Vagina (tissue), 2 donors: ENCODE measurements at regions not wholly inside any gene's neighbourhood (a gene's known extent, or its start where the extent isn't known, plus 50 kb on each side); places are given as distances from the start of the nearest gene placed in this dataset.

Experiments used
- DNase-seq, 2 donors: peaks; one replicate each; pipeline ENCODE4 v3.0.0-alpha.2; 2017; ENCODE audit errors: extremely low spot score in 2 of 2
- H3K27ac ChIP-seq: fragments of 200-600 bp; sonication (generic); one replicate; pipeline ENCODE4 v1.5.1; 2019
- H3K27me3 ChIP-seq: fragments of 200-600 bp; sonication (generic); one replicate; pipeline ENCODE4 v1.5.1; 2019
- H3K36me3 ChIP-seq, 2 donors: fragments of 200-600 bp; sonication (generic); one replicate each; pipeline ENCODE4 v1.5.1; 2017 to 2019
- H3K4me1 ChIP-seq: fragments of 200-600 bp; sonication (generic); one replicate; pipeline ENCODE4 v1.5.1; 2019
- H3K4me3 ChIP-seq, 2 donors: fragments of 200-600 bp; sonication (generic); 1 replicate in 1 of 2; 2 replicates in 1 of 2; pipeline ENCODE4 v1.5.1; 2016 to 2019
- H3K9me3 ChIP-seq: fragments of 200-600 bp; sonication (generic); one replicate; pipeline ENCODE4 v1.5.1; 2019
- POLR2A ChIP-seq, 2 donors: fragments of 450-650 bp; IDR thresholded peaks; one replicate each; pipeline ENCODE4 v1.6.1; 2017; ENCODE audit warnings: antibody characterized with exemption in 2 of 2, mild to moderate bottlenecking in 2 of 2, moderate library complexity in 2 of 2
- POLR2AphosphoS5 ChIP-seq, 2 donors: sonication (generic); formaldehyde crosslinking; IDR thresholded peaks; one replicate each; pipeline ENCODE4 v1.9.0; 2017; ENCODE audit warnings: antibody characterized with exemption in 2 of 2, mild to moderate bottlenecking in 2 of 2, low read depth in 1 of 2; ENCODE audit not compliant: insufficient read depth in 1 of 2
- intact Hi-C: fragments of 100-400 bp; cut with DNase I; formaldehyde crosslinking; loops from one replicate; pipeline ENCODE4 v1.15.1; 2023
- TF ChIP-seq, protein P1 (sequence below), 3 experiments: fragments of 450-650 bp in 2 of 3; fragments of 200-600 bp in 1 of 3; sonication (generic) in 1 of 3; IDR thresholded peaks; one replicate each; pipeline ENCODE4 v1.5.1; 2017 to 2019; ENCODE audit warnings: antibody characterized with exemption in 3 of 3, mild to moderate bottlenecking in 2 of 3, moderate library complexity in 2 of 3

DNA sequence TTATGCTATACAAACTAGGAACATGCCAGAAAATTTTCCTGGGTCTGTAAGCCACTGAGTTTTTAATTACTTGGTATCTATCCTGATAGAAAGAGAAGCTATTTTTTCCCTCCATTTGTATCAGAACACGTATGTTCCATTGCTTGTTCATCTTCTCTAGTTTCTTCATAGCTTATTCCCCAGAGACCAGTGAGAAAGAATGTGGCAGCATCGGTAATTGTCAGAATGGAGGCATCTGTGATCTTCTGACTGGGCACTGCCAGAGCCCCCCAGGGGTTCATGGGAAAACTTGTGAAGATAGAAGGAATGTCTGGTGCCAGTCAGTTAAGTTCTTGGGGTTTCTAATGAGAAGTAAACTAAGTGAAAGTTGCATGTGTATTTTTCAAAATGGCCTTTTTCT, 720.2 kb upstream of the GOLIM4 start:
- Histone ChIP-seq H3K4me1 (no peaks in the 10 kb centered on the region), H3K27me3 (no peaks in the 10 kb centered on the region), H3K9me3 (no peaks in the 10 kb centered on the region), H3K36me3 (no peaks in the 10 kb centered on the region), H3K27ac (no peak overlapping the region), H3K4me3 (no peak overlapping the region)
- TF ChIP-seq, protein P1, sequence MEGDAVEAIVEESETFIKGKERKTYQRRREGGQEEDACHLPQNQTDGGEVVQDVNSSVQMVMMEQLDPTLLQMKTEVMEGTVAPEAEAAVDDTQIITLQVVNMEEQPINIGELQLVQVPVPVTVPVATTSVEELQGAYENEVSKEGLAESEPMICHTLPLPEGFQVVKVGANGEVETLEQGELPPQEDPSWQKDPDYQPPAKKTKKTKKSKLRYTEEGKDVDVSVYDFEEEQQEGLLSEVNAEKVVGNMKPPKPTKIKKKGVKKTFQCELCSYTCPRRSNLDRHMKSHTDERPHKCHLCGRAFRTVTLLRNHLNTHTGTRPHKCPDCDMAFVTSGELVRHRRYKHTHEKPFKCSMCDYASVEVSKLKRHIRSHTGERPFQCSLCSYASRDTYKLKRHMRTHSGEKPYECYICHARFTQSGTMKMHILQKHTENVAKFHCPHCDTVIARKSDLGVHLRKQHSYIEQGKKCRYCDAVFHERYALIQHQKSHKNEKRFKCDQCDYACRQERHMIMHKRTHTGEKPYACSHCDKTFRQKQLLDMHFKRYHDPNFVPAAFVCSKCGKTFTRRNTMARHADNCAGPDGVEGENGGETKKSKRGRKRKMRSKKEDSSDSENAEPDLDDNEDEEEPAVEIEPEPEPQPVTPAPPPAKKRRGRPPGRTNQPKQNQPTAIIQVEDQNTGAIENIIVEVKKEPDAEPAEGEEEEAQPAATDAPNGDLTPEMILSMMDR (IDR thresholded peaks at IDR 0.05) = no peak
- TF ChIP-seq POLR2A (IDR thresholded peaks at IDR 0.05) (no peak), POLR2AphosphoS5 (IDR thresholded peaks at IDR 0.05; ENCODE audit: insufficient read depth in 1 of 2, low read depth in 1 of 2) (no peak)
- intact Hi-C loops = no loop called here
- no peak for DNase-seq

DNA sequence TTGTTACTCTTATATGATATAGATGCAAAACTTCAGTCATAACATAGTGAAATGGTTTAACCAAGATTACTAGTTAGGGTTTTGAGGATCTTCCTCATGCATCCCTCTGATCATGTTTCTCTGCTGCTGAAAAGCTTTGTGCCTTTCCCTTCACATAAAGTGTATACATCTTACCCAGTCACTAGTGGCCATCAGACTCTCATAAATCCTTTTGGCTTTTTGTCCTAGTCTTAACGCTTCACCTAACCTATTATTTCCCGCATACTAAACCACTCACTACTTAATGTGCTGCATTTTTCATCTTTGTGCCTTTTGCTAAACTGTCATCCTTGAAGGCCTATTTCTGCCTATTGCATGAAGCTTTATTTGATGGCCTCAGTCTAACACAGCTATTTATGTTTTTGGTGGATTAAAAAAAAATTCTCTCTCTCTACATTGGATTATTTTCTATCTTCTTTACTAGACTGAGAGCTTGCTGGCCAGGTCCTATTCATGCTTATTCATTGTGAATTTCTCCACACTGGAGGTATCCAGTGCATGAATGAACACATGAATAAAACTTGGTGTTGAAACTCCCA, 717.6 kb upstream of the GOLIM4 start:
- H3K4me1 ChIP-seq = no peaks in the 10 kb centered on the region
- intact Hi-C loops = no loop called here
- no peaks in the 10 kb centered on the region for H3K27me3 ChIP-seq
- H3K4me3 ChIP-seq = no peak overlapping the region
- no peaks in the 10 kb centered on the region for H3K36me3 ChIP-seq
- DNase-seq = no peak
- no peak overlapping the region for H3K27ac ChIP-seq
- TF ChIP-seq, protein P1 (IDR thresholded peaks at IDR 0.05) = no peak
- TF ChIP-seq POLR2A (IDR thresholded peaks at IDR 0.05) (no peak), POLR2AphosphoS5 (IDR thresholded peaks at IDR 0.05; ENCODE audit: insufficient read depth in 1 of 2, low read depth in 1 of 2) (no peak)
- H3K9me3 ChIP-seq = no peaks in the 10 kb centered on the region

DNA sequence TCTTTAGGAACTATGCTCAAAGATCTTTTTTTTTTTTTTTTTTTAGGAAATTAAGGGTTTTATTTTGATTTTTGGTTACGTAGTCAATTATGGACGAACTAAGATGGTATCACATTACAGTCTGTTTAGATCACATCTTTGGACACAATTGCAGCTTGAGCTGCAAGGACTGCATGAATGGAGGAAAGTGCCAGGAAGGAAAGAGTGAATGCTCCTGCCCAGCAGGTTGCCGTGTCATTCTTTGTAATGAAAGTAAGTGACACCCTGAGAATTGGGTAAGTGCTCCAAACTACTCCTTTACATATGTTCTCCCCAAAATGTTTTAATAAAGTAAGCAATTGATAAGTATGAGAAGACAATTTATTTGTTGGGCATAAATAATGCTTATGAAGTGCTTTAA, 716.5 kb upstream of the GOLIM4 start:
- Histone ChIP-seq H3K27me3 (no peaks in the 10 kb centered on the region), H3K27ac (no peak overlapping the region), H3K36me3 (no peaks in the 10 kb centered on the region), H3K4me3 (no peak overlapping the region), H3K9me3 (no peaks in the 10 kb centered on the region), H3K4me1 (no peaks in the 10 kb centered on the region)
- DNase-seq = no peak
- intact Hi-C loops = no loop called here
- no peak for TF ChIP-seq POLR2AphosphoS5 (IDR thresholded peaks at IDR 0.05; ENCODE audit: insufficient read depth in 1 of 2, low read depth in 1 of 2)

DNA sequence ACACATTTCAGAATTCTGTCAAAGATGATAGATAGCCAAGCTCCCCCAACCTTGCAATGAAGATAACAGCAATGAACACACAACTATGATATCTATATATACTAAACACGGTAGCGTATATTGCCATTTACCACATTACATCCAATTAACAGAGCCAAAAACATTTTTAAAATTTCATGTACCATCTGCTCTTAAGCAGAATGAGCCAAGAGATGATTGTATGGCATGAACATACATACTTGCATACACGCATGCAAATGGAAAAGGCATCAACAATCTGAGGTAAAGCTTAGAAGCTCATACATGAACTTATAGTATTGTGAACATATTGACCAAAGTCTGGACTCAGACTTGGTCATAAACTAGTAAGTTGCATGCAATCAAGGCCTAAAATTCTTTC, 712.9 kb upstream of the GOLIM4 start:
- H3K4me1 ChIP-seq = no peaks in the 10 kb centered on the region

DNA sequence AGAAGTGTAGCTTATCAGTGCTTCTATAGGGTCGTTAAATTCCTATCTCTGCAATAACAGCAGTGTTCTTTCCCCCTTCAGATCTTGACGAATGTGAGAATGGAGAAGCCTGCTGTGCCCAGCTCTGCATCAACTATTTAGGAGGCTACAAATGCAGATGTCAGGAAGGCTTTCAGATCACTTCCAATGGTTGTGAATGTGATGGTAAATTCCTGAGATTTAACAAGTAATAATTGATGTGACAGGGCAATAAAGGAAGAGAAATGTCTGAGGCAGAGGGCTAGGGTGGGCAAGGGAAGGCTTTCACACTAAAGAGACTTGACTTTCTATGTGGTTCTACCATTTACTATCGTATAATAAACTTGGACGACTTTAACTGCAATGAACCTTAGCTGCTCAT, 711.7 kb upstream of the GOLIM4 start:
- no peaks in the 10 kb centered on the region for H3K36me3 ChIP-seq
- H3K4me1 ChIP-seq = no peaks in the 10 kb centered on the region
- intact Hi-C loops = no loop called here
- no peak for DNase-seq
- H3K9me3 ChIP-seq = no peaks in the 10 kb centered on the region
- H3K4me3 ChIP-seq = no peak overlapping the region
- TF ChIP-seq, protein P1 (IDR thresholded peaks at IDR 0.05) = no peak
- TF ChIP-seq POLR2AphosphoS5 (IDR thresholded peaks at IDR 0.05; ENCODE audit: insufficient read depth in 1 of 2, low read depth in 1 of 2) = no peak
- TF ChIP-seq POLR2A (IDR thresholded peaks at IDR 0.05) = no peak
- no peak overlapping the region for H3K27ac ChIP-seq
- no peaks in the 10 kb centered on the region for H3K27me3 ChIP-seq

More for the DNA sequence above, 712.9 kb upstream of the GOLIM4 start:
- H3K27ac ChIP-seq = no peak overlapping the region
- no peak overlapping the region for H3K4me3 ChIP-seq
- H3K36me3 ChIP-seq = no peaks in the 10 kb centered on the region
- TF ChIP-seq POLR2A (IDR thresholded peaks at IDR 0.05) (no peak), POLR2AphosphoS5 (IDR thresholded peaks at IDR 0.05; ENCODE audit: insufficient read depth in 1 of 2, low read depth in 1 of 2) (no peak)
- TF ChIP-seq, protein P1 (IDR thresholded peaks at IDR 0.05) = no peak
- H3K9me3 ChIP-seq = no peaks in the 10 kb centered on the region
- DNase-seq = no peak
- H3K27me3 ChIP-seq = no peaks in the 10 kb centered on the region
- intact Hi-C loops = no loop called here
